KMS-11 (cell line): ENCODE measurements at regions not wholly inside any gene's neighbourhood (a gene's known extent, or its start where the extent isn't known, plus 50 kb on each side); places are given as distances from the start of the nearest gene placed in this dataset.
"Not testable (repeated sequence)": the region's sequence is repeated elsewhere in the genome, so short reads cannot be mapped to it uniquely, and the experiment has no call there.

Experiments used
- H2AFZ ChIP-seq: fragments of 200-600 bp; sonication (generic); 2 replicates; pipeline ENCODE4 v1.6.1; 2016; ENCODE audit warnings: antibody characterized with exemption, mixed run types, low read depth
- H3K27ac ChIP-seq: fragments of 200-600 bp; sonication (generic); 2 replicates; pipeline ENCODE4 v1.6.1; 2016; ENCODE audit warnings: mild to moderate bottlenecking, mixed run types
- H3K27me3 ChIP-seq: fragments of 200-600 bp; sonication (generic); 2 replicates; pipeline ENCODE4 v1.6.1; 2017; ENCODE audit warnings: mild to moderate bottlenecking, low read depth, mixed run types, moderate library complexity; ENCODE audit not compliant: insufficient read depth
- H3K36me3 ChIP-seq: fragments of 200-600 bp; sonication (generic); 2 replicates; pipeline ENCODE4 v1.6.1; 2017; ENCODE audit warnings: mild to moderate bottlenecking, mixed run types; ENCODE audit not compliant: insufficient read depth
- H3K4me1 ChIP-seq: fragments of 200-600 bp; sonication (generic); 2 replicates; pipeline ENCODE4 v1.6.1; 2016; ENCODE audit warnings: mild to moderate bottlenecking, low read depth, mixed run types; ENCODE audit not compliant: poor library complexity, severe bottlenecking
- H3K4me2 ChIP-seq: fragments of 200-600 bp; sonication (generic); 2 replicates; pipeline ENCODE4 v1.7.0; 2016; ENCODE audit warnings: mild to moderate bottlenecking, mixed run types
- H3K4me3 ChIP-seq: fragments of 200-600 bp; sonication (generic); IDR thresholded peaks from 2 replicates; pipeline ENCODE4 v1.6.1; 2017; ENCODE audit warnings: low read depth, low read length, mixed read lengths; ENCODE audit not compliant: insufficient read depth
- H3K79me2 ChIP-seq: fragments of 200-600 bp; sonication (generic); 2 replicates; pipeline ENCODE4 v1.6.1; 2016; ENCODE audit warnings: low read depth, mixed run types; ENCODE audit not compliant: insufficient read depth
- H3K9ac ChIP-seq: fragments of 200-600 bp; sonication (generic); 2 replicates; pipeline ENCODE4 v1.6.1; 2016; ENCODE audit warnings: mild to moderate bottlenecking, mixed run types
- H4K20me1 ChIP-seq: fragments of 200-600 bp; sonication (generic); 2 replicates; pipeline ENCODE4 v1.6.1; 2016; ENCODE audit warnings: mild to moderate bottlenecking, mixed run types; ENCODE audit not compliant: insufficient read depth
- TF ChIP-seq, protein P1 (sequence below): fragments of 200-600 bp; sonication (generic); conservative IDR thresholded peaks from 2 replicates; pipeline ENCODE4 v1.6.1; 2017; ENCODE audit warnings: low read depth, mild to moderate bottlenecking, antibody characterized with exemption, low read length, moderate library complexity, mixed read lengths

DNA sequence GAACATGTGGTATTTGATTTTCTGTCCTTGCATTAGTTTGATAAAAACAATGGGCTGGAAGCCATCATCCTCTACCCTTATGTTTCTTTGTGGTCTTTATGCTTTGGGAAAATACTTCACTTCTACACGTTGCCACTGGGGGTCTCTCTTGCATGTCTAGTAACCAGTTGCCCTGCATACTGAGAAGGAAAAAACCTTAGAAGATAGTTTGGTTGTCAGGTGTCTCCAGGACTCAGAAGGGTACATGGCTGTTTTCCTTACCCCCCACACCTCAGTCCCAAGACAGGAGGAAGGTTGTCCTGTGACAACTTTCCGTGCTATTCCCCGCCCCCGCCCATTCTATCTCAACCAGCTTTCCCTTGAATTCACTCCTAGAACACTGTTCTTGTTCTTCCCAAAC lies 62.1 kb upstream of the LANCL3 start:
- H3K27me3 ChIP-seq, result no peaks in the 10 kb centered on the region
- no peak overlapping the region for H3K9ac ChIP-seq
- no peaks in the 10 kb centered on the region for H3K4me1 ChIP-seq
- H4K20me1 ChIP-seq, result no peaks in the 10 kb centered on the region
- no peaks in the 10 kb centered on the region for H3K36me3 ChIP-seq
- no peak overlapping the region for H3K27ac ChIP-seq
- H2AFZ ChIP-seq, result no peak overlapping the region
- H3K79me2 ChIP-seq, result no peaks in the 10 kb centered on the region
- H3K4me3 ChIP-seq, result no peak overlapping the region
- TF ChIP-seq, protein P1, sequence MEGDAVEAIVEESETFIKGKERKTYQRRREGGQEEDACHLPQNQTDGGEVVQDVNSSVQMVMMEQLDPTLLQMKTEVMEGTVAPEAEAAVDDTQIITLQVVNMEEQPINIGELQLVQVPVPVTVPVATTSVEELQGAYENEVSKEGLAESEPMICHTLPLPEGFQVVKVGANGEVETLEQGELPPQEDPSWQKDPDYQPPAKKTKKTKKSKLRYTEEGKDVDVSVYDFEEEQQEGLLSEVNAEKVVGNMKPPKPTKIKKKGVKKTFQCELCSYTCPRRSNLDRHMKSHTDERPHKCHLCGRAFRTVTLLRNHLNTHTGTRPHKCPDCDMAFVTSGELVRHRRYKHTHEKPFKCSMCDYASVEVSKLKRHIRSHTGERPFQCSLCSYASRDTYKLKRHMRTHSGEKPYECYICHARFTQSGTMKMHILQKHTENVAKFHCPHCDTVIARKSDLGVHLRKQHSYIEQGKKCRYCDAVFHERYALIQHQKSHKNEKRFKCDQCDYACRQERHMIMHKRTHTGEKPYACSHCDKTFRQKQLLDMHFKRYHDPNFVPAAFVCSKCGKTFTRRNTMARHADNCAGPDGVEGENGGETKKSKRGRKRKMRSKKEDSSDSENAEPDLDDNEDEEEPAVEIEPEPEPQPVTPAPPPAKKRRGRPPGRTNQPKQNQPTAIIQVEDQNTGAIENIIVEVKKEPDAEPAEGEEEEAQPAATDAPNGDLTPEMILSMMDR, result 0 out of 2 replicates have a peak, but pooled peaks have one; percentile 22
- no peak overlapping the region for H3K4me2 ChIP-seq

DNA sequence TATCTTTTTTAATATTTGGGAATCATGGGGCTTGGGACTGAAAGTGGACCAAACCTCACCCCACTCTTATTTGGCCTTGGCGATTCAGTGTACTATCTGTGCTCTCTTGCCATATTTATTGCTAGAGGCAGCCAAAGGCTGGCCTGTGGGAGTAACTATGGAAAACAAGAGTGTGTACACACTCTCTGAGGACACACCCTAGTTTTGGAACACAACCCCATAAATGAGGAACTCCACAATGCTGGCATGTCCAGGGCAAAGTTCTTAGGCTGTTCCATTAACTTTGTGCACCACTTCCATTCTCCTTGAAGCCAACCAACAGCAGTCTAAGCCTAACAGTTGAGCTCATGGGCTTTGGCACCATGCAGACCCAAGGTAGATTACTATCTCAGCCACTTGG lies 54.9 kb upstream of the LANCL3 start:
- not testable (repeated sequence) for H3K9ac ChIP-seq, H3K79me2 ChIP-seq, H3K4me2 ChIP-seq, H3K27ac ChIP-seq, H4K20me1 ChIP-seq, H3K4me3 ChIP-seq, H3K27me3 ChIP-seq, H3K36me3 ChIP-seq, H2AFZ ChIP-seq, H3K4me1 ChIP-seq

DNA sequence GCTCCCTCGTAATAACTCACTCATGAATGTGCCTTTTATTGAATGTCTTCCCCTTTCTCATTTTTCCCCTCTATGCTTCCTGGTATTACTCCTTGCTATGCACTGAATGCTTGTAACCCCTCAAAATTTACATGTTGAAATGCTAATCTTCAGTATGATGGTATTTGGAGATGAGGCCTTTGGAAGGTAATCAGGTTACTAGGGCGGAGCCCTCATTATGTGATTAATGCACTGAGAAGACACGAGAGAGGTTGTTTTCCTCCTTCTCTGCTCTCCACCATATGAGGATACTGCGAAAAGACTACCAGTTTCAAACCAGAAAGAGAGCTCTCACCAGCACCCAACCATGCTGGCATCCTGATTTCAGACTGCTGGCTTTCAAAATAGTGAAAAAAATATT lies 52.2 kb upstream of the LANCL3 start:
- not testable (repeated sequence) for H3K79me2 ChIP-seq

DNA sequence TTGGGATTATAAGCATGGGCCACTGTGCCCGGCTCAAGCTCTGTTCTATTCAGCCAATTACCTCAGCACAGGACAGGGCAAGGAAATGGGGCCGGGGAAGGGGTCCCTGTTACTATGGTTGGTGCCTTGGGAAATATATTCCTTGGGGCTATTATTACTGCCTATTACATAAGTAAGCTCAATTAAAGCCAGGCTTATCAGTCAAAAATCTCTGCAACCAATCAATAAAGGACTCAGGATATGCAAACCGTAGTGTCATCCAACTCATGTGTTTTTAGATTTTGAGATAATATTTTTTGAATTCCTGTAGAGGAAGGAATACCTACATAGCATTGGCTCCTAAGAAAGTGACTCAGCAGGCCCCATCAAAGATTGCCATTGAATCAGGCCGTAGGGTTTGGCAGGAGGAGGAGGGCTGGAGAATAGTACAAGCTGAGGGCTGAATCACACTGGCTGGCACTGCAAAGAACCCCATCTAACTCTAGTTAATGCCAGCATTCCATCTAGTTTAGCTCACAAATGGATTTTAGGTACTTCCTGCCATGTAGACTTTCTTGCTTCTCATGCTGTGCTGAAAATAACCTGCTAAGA lies 50.5 kb upstream of the LANCL3 start:
- H3K27ac ChIP-seq, H3K9ac ChIP-seq, H3K4me2 ChIP-seq, H4K20me1 ChIP-seq, H3K27me3 ChIP-seq, H2AFZ ChIP-seq, H3K79me2 ChIP-seq, H3K4me3 ChIP-seq, H3K36me3 ChIP-seq: not testable (repeated sequence)
- peaks cover 24% of the 10 kb centered on the region for H3K4me1 ChIP-seq

More for the DNA sequence above, 52.2 kb upstream of the LANCL3 start:
- not testable (repeated sequence) for H3K4me3 ChIP-seq, H3K27me3 ChIP-seq, H2AFZ ChIP-seq, H3K9ac ChIP-seq, H4K20me1 ChIP-seq, H3K27ac ChIP-seq, H3K4me2 ChIP-seq, H3K36me3 ChIP-seq
- peaks cover 23% of the 10 kb centered on the region for H3K4me1 ChIP-seq
